Mammary epithelial cell (primary cell): ENCODE measurements at regions not wholly inside any gene's neighbourhood (a gene's known extent, or its start where the extent isn't known, plus 50 kb on each side); places are given as distances from the start of the nearest gene placed in this dataset.
"Not testable (repeated sequence)": the region's sequence is repeated elsewhere in the genome, so short reads cannot be mapped to it uniquely, and the experiment has no call there.

Source experiments
- EZH2 ChIP-seq: IDR thresholded peaks from 2 replicates; pipeline ENCODE4 v1.6.1; 2012; ENCODE audit warnings: low read length, inconsistent platforms, borderline replicate concordance
- TF ChIP-seq, protein P1 (sequence below), 2 donors: IDR thresholded peaks in 1 of 2; conservative IDR thresholded peaks in 1 of 2; 2 replicates each; pipeline ENCODE4 v1.5.1; 2011 to 2012; ENCODE audit warnings: inconsistent platforms in 2 of 2, low read length in 2 of 2, mild to moderate bottlenecking in 2 of 2, control low read depth in 1 of 2, low read depth in 1 of 2; ENCODE audit not compliant: insufficient read depth in 1 of 2; ENCODE audit errors: extremely low read depth in 1 of 2

DNA sequence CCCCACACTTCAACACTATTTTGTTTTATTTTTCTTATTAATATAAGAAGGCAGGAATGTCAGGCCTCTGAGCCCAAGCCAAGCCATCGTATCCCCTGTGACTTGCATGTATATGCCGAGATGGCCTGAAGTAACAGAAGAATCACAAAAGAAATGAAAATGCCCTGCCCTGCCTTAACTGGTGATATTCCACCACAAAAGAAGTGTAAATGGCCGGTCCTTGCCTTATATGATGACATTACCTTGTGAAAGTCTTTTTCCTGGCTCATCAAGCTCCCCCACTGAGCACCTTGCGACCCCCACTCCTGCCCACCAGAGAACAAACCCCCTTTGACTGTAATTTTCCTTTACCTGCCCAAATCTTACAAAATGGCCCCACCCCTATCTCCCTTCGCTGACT, 272.6 kb downstream of the SATB2 start:
- not testable (repeated sequence) for TF ChIP-seq EZH2
- TF ChIP-seq, protein P1, sequence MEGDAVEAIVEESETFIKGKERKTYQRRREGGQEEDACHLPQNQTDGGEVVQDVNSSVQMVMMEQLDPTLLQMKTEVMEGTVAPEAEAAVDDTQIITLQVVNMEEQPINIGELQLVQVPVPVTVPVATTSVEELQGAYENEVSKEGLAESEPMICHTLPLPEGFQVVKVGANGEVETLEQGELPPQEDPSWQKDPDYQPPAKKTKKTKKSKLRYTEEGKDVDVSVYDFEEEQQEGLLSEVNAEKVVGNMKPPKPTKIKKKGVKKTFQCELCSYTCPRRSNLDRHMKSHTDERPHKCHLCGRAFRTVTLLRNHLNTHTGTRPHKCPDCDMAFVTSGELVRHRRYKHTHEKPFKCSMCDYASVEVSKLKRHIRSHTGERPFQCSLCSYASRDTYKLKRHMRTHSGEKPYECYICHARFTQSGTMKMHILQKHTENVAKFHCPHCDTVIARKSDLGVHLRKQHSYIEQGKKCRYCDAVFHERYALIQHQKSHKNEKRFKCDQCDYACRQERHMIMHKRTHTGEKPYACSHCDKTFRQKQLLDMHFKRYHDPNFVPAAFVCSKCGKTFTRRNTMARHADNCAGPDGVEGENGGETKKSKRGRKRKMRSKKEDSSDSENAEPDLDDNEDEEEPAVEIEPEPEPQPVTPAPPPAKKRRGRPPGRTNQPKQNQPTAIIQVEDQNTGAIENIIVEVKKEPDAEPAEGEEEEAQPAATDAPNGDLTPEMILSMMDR (conservative IDR thresholded peaks at IDR 0.05 in 1 of 2, IDR thresholded peaks at IDR 0.05 in 1 of 2; ENCODE audit: extremely low read depth in 1 of 2, insufficient read depth in 1 of 2, low read depth in 1 of 2, low read length in 2 of 2) = not testable (repeated sequence)
